Sciatic nerve (tissue), 2 donors: ENCODE measurements at regions not wholly inside any gene's neighbourhood (a gene's known extent, or its start where the extent isn't known, plus 50 kb on each side); places are given as distances from the start of the nearest gene placed in this dataset.

ENCODE experiments used
- ATAC-seq: fragments of 200-7000 bp; cut with Tn5 transposase; one replicate; pipeline ENCODE4 v1.9.1; 2020; ENCODE audit warnings: mild to moderate bottlenecking, moderate library complexity
- DNase-seq: peaks from one replicate; pipeline ENCODE4 v3.0.0-alpha.2; 2020; ENCODE audit warnings: low spot score
- intact Hi-C: fragments of 100-400 bp; cut with DNase I; formaldehyde crosslinking; loops from one replicate; pipeline ENCODE4 v1.14.2; 2022
- donor health status: DM: no; HTN: no; CAD: no.
- donor health status: DM: no; HTN: no; CAD: no.

DNA sequence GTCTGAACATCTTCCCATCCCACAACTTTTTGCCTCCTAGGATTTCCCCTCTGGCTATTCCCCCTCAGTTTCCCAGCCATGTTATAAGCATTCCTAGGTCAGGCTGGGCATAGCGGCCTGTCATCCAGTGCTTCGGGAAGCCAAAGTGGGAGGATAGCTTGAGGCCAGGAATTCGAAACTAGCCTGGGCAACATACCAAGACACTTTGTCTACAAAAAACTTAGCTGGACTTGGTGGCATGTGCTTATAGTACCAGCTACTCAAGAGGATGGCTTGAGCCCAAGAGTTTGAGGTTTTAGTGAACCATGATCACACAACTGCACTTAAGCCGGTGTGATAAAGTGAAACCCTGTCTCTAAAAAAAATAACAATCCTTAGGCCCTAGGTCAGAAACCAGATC lies 447.4 kb downstream of the KIF16B start:
- ATAC-seq (no peak), DNase-seq (no peak)
- intact Hi-C loops, result no loop called here

DNA sequence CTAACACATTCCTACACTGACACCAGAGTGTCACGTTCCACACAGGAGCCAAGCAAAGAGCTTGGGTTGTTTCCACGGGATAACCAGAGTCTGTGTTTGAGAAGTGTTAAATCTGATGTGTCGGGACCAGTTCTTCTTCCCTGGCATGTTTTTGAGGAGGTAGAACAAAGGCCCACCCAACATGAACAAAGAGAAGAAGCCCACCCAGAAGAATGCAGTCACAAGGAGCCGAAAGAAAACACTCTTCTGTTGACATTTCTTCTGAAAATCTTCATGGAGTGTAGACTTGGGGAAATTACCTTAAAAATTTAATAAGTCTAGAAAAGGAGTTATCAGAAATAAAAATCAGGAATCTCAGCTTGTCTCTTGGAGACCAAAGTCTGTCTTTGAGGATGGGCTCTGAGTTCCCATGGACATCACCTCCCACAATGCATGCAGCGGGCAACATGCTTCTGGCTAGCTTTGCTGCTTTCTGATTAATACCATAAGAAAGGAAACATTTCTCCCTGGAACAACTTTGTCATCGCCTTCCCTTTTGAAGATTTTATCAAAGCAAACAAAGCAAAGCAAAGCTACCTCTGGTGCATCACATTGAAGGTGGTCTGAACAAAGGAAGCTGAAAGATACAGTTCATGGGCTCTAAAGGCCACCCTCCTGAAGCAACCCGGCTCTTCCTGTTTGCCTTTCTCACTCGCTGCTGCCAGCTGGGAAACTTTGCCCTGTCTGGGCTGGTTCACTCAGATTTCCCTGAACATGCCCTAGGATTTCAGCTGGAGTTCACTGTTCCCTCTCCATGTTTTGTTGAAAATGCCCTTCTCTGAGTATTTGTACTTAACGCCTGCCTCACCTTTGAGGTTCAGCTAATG lies 448.1 kb downstream of the KIF16B start:
- ATAC-seq (no peak), DNase-seq (no peak)
- intact Hi-C loops, result no loop called here

DNA sequence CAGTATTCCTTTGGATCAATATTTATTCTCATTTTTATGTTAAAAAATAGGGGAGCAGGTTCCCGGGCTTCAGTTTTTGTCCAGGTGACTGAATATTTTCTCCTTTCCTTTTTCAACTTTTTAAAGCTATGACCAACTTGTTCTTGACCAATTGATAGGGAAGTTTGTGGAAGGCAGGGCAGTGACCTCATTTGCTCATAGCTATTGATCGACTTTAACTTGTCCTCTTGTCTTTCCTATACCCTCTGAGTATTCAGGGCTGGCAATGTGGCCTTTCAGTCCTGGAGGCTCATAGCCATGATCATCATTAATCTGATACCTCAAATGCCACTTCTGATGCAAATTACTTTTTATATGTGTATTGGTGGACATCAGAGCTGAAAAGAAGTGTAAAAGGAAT lies 448.8 kb downstream of the KIF16B start:
- ATAC-seq, result no peak
- DNase-seq, result no peak
- intact Hi-C loops, result no loop called here

DNA sequence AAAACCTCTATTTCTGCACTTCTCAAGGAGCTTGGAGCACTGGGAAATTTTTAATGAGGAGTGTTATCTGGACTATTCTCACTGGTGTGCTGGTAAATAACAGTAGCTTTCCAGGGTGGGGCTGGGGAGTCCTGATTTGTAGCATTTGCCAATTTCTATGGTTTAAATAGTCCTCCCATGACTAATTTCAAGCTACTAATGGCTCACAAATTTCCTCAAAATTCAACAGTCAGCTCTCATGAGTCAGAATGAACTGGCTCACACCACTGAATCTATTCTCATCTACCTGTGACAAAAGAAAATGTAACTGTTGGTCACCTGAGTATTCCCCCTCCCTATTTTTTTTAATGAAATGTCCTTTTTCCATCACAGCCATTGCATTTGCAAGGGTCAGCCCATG lies 449.6 kb downstream of the KIF16B start:
- ATAC-seq, result no peak
- intact Hi-C loops, result no loop called here
- DNase-seq, result no peak

DNA sequence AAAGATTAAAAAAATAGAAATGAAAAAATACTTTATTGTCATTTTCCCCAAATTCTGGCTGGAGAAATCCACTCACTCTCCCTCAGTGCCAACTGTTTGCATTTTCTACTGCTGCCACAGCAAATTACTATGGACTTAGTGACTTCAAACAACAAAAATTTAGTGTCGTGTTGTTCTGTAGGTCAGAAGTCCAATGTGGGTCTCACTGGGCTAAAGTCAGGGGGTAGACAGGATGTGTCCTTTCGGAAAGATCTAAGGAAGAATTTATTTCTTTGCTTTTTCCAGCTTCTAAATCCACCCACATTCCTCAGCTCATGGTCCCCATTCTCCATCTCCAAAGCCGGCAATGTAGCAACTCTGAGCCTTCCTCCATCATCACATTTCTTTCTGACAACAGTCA lies 453.3 kb downstream of the KIF16B start:
- DNase-seq, result no peak
- ATAC-seq, result no peak
- intact Hi-C loops, result no loop called here

DNA sequence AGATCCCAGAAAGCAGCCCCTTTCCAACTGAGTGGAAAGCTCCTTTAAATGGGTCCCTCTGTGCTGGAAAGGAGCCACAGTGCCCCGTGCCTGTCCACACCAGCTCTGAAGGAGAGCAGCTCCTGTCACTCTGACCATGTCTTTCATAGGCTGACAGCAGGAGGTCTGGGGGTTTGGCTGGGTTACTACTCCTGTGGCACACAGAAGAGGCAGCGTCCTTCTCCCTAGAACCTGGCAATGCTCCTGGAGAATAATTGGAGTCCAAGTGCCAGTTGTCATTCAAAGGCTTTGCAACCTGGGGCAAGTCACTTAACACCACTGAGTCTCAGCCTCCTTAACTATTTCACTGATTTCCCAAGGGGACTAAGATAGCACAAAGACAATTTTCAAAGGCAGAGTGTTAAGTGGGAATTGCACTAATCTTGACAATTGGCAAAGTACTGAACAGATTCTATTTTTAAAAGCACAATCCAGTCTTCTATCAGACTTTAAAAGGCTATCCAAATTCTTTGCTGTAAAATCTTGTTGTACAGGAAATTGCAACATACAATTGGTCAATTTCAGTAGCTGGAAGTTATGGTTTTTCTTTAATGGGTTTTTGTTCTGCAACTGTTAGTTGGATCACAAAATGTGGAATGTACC lies 457.2 kb downstream of the KIF16B start:
- no peak for DNase-seq
- intact Hi-C loops, result no loop called here
- peak; percentile 51 for ATAC-seq

DNA sequence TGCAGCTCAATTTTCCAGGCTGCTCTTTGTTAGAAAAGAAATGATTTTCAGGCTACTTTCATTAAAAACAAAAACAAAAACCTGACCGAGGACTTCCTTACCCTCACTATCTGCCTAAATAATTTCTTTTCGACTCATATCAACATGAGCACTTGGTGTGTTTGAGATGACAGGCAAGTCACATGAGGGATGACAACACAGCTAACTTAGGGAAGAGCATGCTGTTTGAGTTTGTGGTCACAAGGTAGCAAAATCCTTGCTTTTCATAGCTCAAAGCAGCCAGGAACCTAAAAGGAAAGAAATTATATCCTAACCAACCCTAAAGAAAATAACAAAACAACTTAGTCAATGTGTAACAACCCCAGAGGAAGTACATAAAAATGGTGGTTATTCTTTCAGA lies 459.5 kb downstream of the KIF16B start:
- DNase-seq (no peak), ATAC-seq (no peak)
- intact Hi-C loops, result no loop called here

DNA sequence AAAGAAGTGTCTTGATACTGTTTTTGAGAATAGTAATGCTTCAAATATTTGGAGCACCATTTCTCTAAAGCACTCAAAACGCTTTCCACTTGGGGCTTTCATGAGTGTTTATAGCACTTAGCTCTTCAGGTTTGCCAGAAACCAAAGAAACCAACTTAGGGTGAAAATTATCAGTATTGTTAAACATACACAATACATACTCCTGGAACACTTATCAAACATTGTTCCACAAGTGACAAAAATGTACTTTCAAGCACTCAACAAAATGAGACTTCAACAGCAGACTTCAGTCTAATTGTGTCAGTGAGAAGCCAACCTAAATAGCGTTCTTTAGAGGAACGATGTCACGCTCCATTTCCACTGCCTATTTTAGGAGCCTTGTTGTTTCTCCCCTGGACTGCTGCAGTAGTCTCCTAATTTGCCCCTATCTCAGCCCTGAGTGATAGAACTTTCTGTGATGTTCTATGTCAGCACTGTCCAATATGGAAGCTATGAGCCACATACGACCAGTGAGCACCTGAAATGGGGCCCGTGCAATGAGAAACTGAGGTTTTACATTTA lies 461.3 kb downstream of the KIF16B start:
- no peak for DNase-seq
- intact Hi-C loops, result no loop called here
- ATAC-seq, result no peak

DNA sequence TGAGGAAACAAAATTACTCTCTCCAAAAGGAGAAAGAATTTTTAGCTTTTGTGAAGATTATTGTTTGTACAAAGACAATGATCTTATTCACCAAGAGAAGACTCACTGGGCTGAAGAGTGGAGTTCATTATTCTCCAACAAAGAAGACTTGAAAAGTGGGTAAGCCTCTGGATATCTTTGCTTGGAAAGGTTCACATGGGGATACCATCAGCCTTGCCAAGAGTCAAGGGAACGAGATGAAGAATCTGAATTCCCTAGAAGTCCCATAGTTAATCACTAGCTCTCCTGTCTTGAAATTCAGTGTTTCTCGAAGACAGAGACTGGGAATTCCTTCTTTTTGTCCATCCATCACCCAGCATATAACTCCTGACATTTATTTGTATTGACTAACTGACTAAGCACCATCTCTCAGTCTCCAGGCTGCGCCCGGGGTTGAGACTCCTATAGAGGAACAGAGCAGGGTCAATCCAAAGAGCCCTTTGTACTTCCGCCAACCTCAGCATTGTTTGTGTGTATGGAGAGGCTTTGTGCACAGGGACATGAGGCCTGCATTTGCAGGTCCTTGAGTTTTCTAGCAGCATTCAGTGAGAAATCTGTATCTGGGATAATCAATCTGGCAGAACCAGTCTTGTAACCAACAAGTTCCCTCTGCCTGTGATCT lies 461.9 kb downstream of the KIF16B start:
- DNase-seq (no peak), ATAC-seq (peak; percentile 73)
- intact Hi-C loops, result no loop called here

DNA sequence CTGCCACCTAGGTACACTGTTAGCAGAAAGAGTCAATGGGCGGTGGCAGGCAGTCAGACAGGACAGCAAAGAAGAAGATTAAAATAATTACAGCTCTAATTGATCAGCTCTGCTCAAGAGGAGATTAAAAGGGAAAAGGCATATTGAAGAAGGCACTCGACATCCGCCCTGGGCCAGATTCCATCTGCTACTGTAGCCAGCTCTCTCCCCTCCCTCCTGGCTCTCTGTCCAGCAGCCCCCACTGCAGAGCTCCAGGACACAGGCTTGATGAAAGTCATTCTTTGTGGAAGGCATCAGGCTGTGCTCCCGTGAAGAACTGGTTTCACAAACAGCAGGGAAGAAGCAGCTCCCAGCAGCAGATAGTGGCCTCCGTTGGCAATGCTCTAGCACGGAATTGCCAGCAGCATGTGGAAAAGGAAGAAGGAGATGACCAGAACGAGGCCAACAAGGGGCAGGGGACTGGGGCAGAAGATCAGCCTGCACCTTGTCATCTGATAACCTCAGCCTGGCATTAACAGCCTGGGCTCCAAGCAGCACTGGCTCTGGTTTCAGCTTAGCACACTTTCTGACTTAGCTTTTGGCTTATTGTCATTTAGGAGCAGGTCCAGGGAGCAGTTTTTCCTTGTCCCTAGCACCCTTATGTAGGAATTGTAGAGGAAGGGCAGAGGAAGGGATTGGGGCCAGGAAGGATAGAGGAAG lies 465.9 kb downstream of the KIF16B start:
- ATAC-seq (peak; percentile 46), DNase-seq (no peak)
- intact Hi-C loops, result no loop called here

DNA sequence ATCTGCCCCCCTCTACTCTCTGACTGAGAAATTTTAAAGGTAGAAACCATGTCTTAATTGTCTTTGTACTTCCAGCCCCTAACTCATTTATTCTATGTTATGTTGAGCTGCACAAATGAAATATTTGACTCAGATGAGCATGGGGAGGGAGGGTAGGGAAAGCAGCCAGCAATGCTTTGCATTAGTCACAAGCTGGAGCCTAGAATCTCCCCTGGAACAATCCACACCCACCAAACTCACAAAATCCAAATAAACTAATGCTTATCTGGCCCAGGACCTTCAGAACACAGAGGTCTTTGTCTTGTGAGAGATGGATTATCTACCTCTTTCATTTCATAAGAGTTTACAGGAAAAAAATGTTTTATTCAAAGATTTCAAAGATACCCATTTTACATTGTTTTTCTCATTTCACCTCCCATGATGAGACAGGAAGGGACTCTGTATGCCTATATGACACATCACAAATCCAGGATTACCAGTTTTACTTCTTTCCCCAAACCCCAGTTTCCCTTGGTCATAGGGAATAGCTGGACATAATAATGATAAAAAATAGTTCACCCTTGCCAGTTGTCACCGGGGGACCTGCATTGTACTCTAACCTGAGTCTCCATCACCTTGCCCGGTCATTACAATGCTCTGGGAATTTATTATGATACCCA lies 466.9 kb downstream of the KIF16B start:
- no peak for ATAC-seq
- intact Hi-C loops, result no loop called here
- no peak for DNase-seq

DNA sequence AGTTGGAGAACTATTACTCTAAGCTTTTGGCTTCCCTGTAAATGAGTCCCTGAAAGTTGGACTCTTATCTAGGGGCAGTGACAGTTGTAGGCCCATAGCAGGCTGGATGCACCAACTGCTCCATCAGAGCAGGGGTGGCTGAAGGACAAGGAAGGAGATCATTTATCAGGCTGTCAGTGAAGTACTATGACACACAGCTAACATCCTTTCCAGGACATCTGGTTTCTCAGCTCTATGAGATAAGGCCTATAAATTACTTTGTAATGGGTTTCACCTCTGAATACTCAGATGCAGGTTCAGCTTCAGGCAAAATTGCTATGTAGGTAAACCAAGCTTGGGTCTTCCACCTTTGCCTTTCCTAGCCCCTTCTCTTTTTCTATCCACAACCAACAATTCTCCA lies 468.5 kb downstream of the KIF16B start:
- intact Hi-C loops, result no loop called here

More for the DNA sequence above, 468.5 kb downstream of the KIF16B start:
- DNase-seq (no peak), ATAC-seq (no peak)
